Upper lobe of left lung (tissue), 6 donors: ENCODE measurements at regions not wholly inside any gene's neighbourhood (a gene's known extent, or its start where the extent isn't known, plus 50 kb on each side); places are given as distances from the start of the nearest gene placed in this dataset.

Experiments
- ATAC-seq, 2 donors: fragments of 200-7000 bp; cut with Tn5 transposase; one replicate each; pipeline ENCODE4 v1.9.1; 2022; ENCODE audit warnings: mild to moderate bottlenecking in 2 of 2, moderate library complexity in 2 of 2; ENCODE audit not compliant: low FRiP score in 2 of 2
- DNase-seq, 2 donors: peaks; one replicate each; pipeline ENCODE4 v3.0.0-alpha.2; 2019 to 2020
- H3K27ac ChIP-seq, 4 donors: fragments of 200-600 bp; sonication (generic); one replicate each; pipeline ENCODE4 v1.5.1; 2016 to 2019
- H3K27me3 ChIP-seq, 4 donors: fragments of 200-600 bp; sonication (generic); one replicate each; pipeline ENCODE4 v1.5.1; 2017 to 2019
- H3K36me3 ChIP-seq, 4 donors: fragments of 200-600 bp; sonication (generic); one replicate each; pipeline ENCODE4 v1.5.1; 2016 to 2019
- H3K4me1 ChIP-seq, 4 donors: fragments of 200-600 bp; sonication (generic); one replicate each; pipeline ENCODE4 v1.5.1; 2018 to 2019
- H3K4me3 ChIP-seq, 4 donors: fragments of 200-600 bp; sonication (generic); one replicate each; pipeline ENCODE4 v1.5.1; 2017 to 2019; ENCODE audit warnings: mild to moderate bottlenecking in 2 of 4, moderate library complexity in 1 of 4
- H3K9me3 ChIP-seq, 4 donors: fragments of 200-600 bp; sonication (generic); one replicate each; pipeline ENCODE4 v1.5.1; 2018 to 2019
- CTCF ChIP-seq, 6 experiments: fragments of 450-650 bp in 4 of 6; fragments of 200-600 bp in 2 of 6; sonication (generic) in 2 of 6; IDR thresholded peaks; one replicate each; pipeline ENCODE4 v1.5.1; 2016 to 2019; ENCODE audit warnings: antibody characterized with exemption in 6 of 6
- EP300 ChIP-seq, 4 donors: sonication (generic); formaldehyde crosslinking; IDR thresholded peaks; one replicate each; pipeline ENCODE4 v1.5.1; 2017; ENCODE audit warnings: antibody characterized with exemption in 4 of 4, control low read depth in 2 of 4
- POLR2A ChIP-seq, 4 donors: fragments of 450-650 bp; IDR thresholded peaks; one replicate each; pipeline ENCODE4 v1.5.1; 2016 to 2017; ENCODE audit warnings: antibody characterized with exemption in 4 of 4, mild to moderate bottlenecking in 2 of 4
- POLR2AphosphoS5 ChIP-seq, 2 donors: sonication (generic); formaldehyde crosslinking; IDR thresholded peaks; one replicate each; pipeline ENCODE4 v1.5.1; 2017; ENCODE audit warnings: antibody characterized with exemption in 2 of 2
- WGBS, 2 donors: methylation state at CpG; one replicate each; pipeline ENCODE4 v1.1.5; 2017 to 2018; 5-methylcytosine and 5-hydroxymethylcytosine counted together
- donor health status: DM: no; HTN: no; CAD: no; lungs with moderate emphysema.
- donor health status: DM: no; HTN: yes; CAD: no; lungs with severe emphysema.

- Histone ChIP-seq H3K27ac (no peak overlapping the region), H3K4me3 (no peak overlapping the region), H3K27me3 (no peaks in the 10 kb centered on the region), H3K4me1 (no peaks in the 10 kb centered on the region), H3K36me3 (no peaks in the 10 kb centered on the region), H3K9me3 (no peaks in the 10 kb centered on the region)
- TF ChIP-seq CTCF (IDR thresholded peaks at IDR 0.05) (no peak), POLR2A (IDR thresholded peaks at IDR 0.05) (no peak)
- ATAC-seq: no peak
- DNase-seq: no peak
- WGBS, 2 donors: 76 to 88% methylated on average over 2 of the region's 2 CpGs
These were observed 826.3 kb downstream of the BCL11A start for GRCh38 chr2:59727121-59727590.

- no peaks in the 10 kb centered on the region for H3K4me1 ChIP-seq
- H3K4me3 ChIP-seq: no peak overlapping the region
- WGBS, 2 donors: 58 to 68% methylated on average over 9 of the region's 9 CpGs
- H3K27ac ChIP-seq: no peak overlapping the region
- DNase-seq (no peak), ATAC-seq (no peak)
- no peaks in the 10 kb centered on the region for H3K27me3 ChIP-seq
- no peaks in the 10 kb centered on the region for H3K36me3 ChIP-seq
- TF ChIP-seq POLR2A (IDR thresholded peaks at IDR 0.05) (no peak), POLR2AphosphoS5 (IDR thresholded peaks at IDR 0.05) (no peak)
- H3K9me3 ChIP-seq: no peaks in the 10 kb centered on the region
These were observed 827.0 kb downstream of the BCL11A start for GRCh38 chr2:59726228-59727120.

- Histone ChIP-seq H3K4me1 (no peaks in the 10 kb centered on the region), H3K27ac (no peak overlapping the region), H3K36me3 (no peaks in the 10 kb centered on the region), H3K4me3 (no peak overlapping the region), H3K27me3 (no peaks in the 10 kb centered on the region), H3K9me3 (no peaks in the 10 kb centered on the region)
- TF ChIP-seq POLR2AphosphoS5 (IDR thresholded peaks at IDR 0.05): no peak
- no peak for TF ChIP-seq CTCF (IDR thresholded peaks at IDR 0.05)
- no peak for TF ChIP-seq EP300 (IDR thresholded peaks at IDR 0.05)
- TF ChIP-seq POLR2A (IDR thresholded peaks at IDR 0.05): no peak
- 77 to 79% methylated on average over 3 of the region's 3 CpGs for WGBS, 2 donors
- DNase-seq (no peak), ATAC-seq (no peak)
These were observed 828.7 kb downstream of the BCL11A start for GRCh38 chr2:59724746-59725145.

- no peaks in the 10 kb centered on the region for H3K9me3 ChIP-seq
- TF ChIP-seq EP300 (IDR thresholded peaks at IDR 0.05): no peak
- TF ChIP-seq POLR2AphosphoS5 (IDR thresholded peaks at IDR 0.05): no peak
- TF ChIP-seq POLR2A (IDR thresholded peaks at IDR 0.05): no peak
- TF ChIP-seq CTCF (IDR thresholded peaks at IDR 0.05): no peak
- no peak overlapping the region for H3K27ac ChIP-seq
- no peak overlapping the region for H3K4me3 ChIP-seq
- ATAC-seq (no peak), DNase-seq (no peak)
- H3K36me3 ChIP-seq: no peaks in the 10 kb centered on the region
- H3K4me1 ChIP-seq: no peaks in the 10 kb centered on the region
- WGBS, 2 donors: 83 to 89% methylated on average over 4 of the region's 4 CpGs
- no peaks in the 10 kb centered on the region for H3K27me3 ChIP-seq
These were observed 833.1 kb downstream of the BCL11A start for GRCh38 chr2:59720296-59720866.

- Histone ChIP-seq H3K9me3 (no peaks in the 10 kb centered on the region), H3K27ac (no peak overlapping the region), H3K27me3 (no peaks in the 10 kb centered on the region), H3K4me3 (no peak overlapping the region), H3K4me1 (no peaks in the 10 kb centered on the region), H3K36me3 (no peaks in the 10 kb centered on the region)
- TF ChIP-seq POLR2AphosphoS5 (IDR thresholded peaks at IDR 0.05): no peak
- TF ChIP-seq POLR2A (IDR thresholded peaks at IDR 0.05): no peak
- no peak for TF ChIP-seq CTCF (IDR thresholded peaks at IDR 0.05)
- TF ChIP-seq EP300 (IDR thresholded peaks at IDR 0.05): no peak
- 75 to 76% methylated on average over 3 of the region's 3 CpGs for WGBS, 2 donors
- ATAC-seq (no peak), DNase-seq (no peak)
These were observed 839.9 kb downstream of the BCL11A start for GRCh38 chr2:59713577-59713976.
